Left lobe of liver (tissue), 2 donors: ENCODE measurements at regions not wholly inside any gene's neighbourhood (a gene's known extent, or its start where the extent isn't known, plus 50 kb on each side); places are given as distances from the start of the nearest gene placed in this dataset.
"Not testable (repeated sequence)": the region's sequence is repeated elsewhere in the genome, so short reads cannot be mapped to it uniquely, and the experiment has no call there.

ENCODE experiments used
- ATAC-seq: fragments of 200-7000 bp; cut with Tn5 transposase; one replicate; pipeline ENCODE4 v1.9.1; 2020; ENCODE audit warnings: mild to moderate bottlenecking, moderate library complexity
- DNase-seq: peaks from one replicate; pipeline ENCODE4 v3.0.0-alpha.2; 2020; ENCODE audit warnings: low spot score
- donor health status: DM: no; HTN: no; CAD: no; lungs with moderate emphysema.
- donor health status: DM: no; HTN: yes; CAD: no.

- ATAC-seq (peak; percentile 88), DNase-seq (no peak)
Observed at GRCh38 chr2:175366815-175367214, 185.3 kb upstream of the ATP5MC3 start.

GRCh38 chr2:175363699-175364098, 182.2 kb upstream of the ATP5MC3 start:
- no peak for ATAC-seq
- no peak for DNase-seq

GRCh38 chr2:175362331-175362730, 180.8 kb upstream of the ATP5MC3 start:
- DNase-seq, result no peak
- no peak for ATAC-seq

GRCh38 chr2:175359710-175360109, 178.2 kb upstream of the ATP5MC3 start:
- DNase-seq, result no peak
- ATAC-seq, result no peak

- ATAC-seq, result no peak
- no peak for DNase-seq
Observed at GRCh38 chr2:175356901-175357300, 175.4 kb upstream of the ATP5MC3 start.

GRCh38 chr2:175355246-175355645, 173.7 kb upstream of the ATP5MC3 start:
- DNase-seq (no peak), ATAC-seq (no peak)

GRCh38 chr2:175353275-175353674, 171.8 kb upstream of the ATP5MC3 start:
- DNase-seq, result no peak
- ATAC-seq, result no peak

GRCh38 chr2:175351512-175351911, 170.0 kb upstream of the ATP5MC3 start:
- ATAC-seq, result no peak

GRCh38 chr2:175350105-175350504, 168.6 kb upstream of the ATP5MC3 start:
- DNase-seq (no peak), ATAC-seq (no peak)

More at GRCh38 chr2:175351512-175351911, 170.0 kb upstream of the ATP5MC3 start:
- DNase-seq, result no peak

- ATAC-seq (no peak), DNase-seq (no peak)
Observed at GRCh38 chr2:175342085-175342484, 160.6 kb upstream of the ATP5MC3 start.

GRCh38 chr2:175330195-175330594, 148.7 kb upstream of the ATP5MC3 start:
- no peak for DNase-seq
- no peak for ATAC-seq

GRCh38 chr2:175326801-175327200, 145.3 kb upstream of the ATP5MC3 start:
- DNase-seq, result no peak
- no peak for ATAC-seq

GRCh38 chr2:175326164-175326563, 144.7 kb upstream of the ATP5MC3 start:
- ATAC-seq, DNase-seq: not testable (repeated sequence)

GRCh38 chr2:175323162-175323561, 141.7 kb upstream of the ATP5MC3 start:
- ATAC-seq (no peak), DNase-seq (no peak)

GRCh38 chr2:175318542-175318941, 137.0 kb upstream of the ATP5MC3 start:
- ATAC-seq (no peak), DNase-seq (no peak)

GRCh38 chr2:175317751-175318150, 136.2 kb upstream of the ATP5MC3 start:
- DNase-seq (no peak), ATAC-seq (no peak)

- DNase-seq, result no peak
- ATAC-seq, result no peak
Observed at GRCh38 chr2:175312137-175312536, 130.6 kb upstream of the ATP5MC3 start.

- DNase-seq (no peak), ATAC-seq (no peak)
Observed at GRCh38 chr2:175310813-175311504, 129.4 kb upstream of the ATP5MC3 start.

GRCh38 chr2:175309799-175310198, 128.3 kb upstream of the ATP5MC3 start:
- DNase-seq (no peak), ATAC-seq (peak; percentile 70)

GRCh38 chr2:175308005-175308404, 126.5 kb upstream of the ATP5MC3 start:
- DNase-seq, result no peak
- no peak for ATAC-seq

- ATAC-seq (no peak), DNase-seq (no peak)
Observed at GRCh38 chr2:175304541-175304940, 123.0 kb upstream of the ATP5MC3 start.

- DNase-seq, result no peak
- no peak for ATAC-seq
Observed at GRCh38 chr2:175293776-175294175, 112.3 kb upstream of the ATP5MC3 start.

GRCh38 chr2:175293195-175293594, 111.7 kb upstream of the ATP5MC3 start:
- DNase-seq, result no peak
- no peak for ATAC-seq
